Spleen (tissue), 11 donors: ENCODE measurements at regions not wholly inside any gene's neighbourhood (a gene's known extent, or its start where the extent isn't known, plus 50 kb on each side); places are given as distances from the start of the nearest gene placed in this dataset.

Experiments
- DNase-seq: peaks from one replicate; pipeline ENCODE4 v3.0.0-alpha.2; 2020
- H3K27ac ChIP-seq, 8 donors: fragments of 200-600 bp; sonication (generic) in 7 of 8; 1 replicate in 4 of 8; 2 replicates in 4 of 8; pipeline versions ENCODE4 v1.5.0 to v1.8.0; 2016 to 2021; ENCODE audit warnings: inconsistent platforms in 4 of 8, mild to moderate bottlenecking in 4 of 8, moderate library complexity in 1 of 8
- H3K27me3 ChIP-seq, 7 donors: fragments of 200-600 bp; sonication (generic) in 6 of 7; replicated peaks in 1 of 7; 1 replicate in 4 of 7; 2 replicates in 3 of 7; pipeline versions ENCODE4 v1.5.0 to v1.8.0; 2016 to 2021; ENCODE audit warnings: inconsistent platforms in 3 of 7, mild to moderate bottlenecking in 1 of 7
- H3K36me3 ChIP-seq, 6 donors: fragments of 200-600 bp; sonication (generic) in 5 of 6; 1 replicate in 4 of 6; 2 replicates in 2 of 6; pipeline versions ENCODE4 v1.5.0 to v1.8.0; 2016 to 2021; ENCODE audit warnings: inconsistent platforms in 2 of 6
- H3K4me1 ChIP-seq, 6 donors: fragments of 200-600 bp; sonication (generic) in 5 of 6; 1 replicate in 3 of 6; 2 replicates in 3 of 6; pipeline versions ENCODE4 v1.5.0 to v1.8.0; 2016 to 2021; ENCODE audit warnings: inconsistent platforms in 3 of 6
- H3K4me3 ChIP-seq, 8 donors: fragments of 200-600 bp; sonication (generic) in 7 of 8; 1 replicate in 4 of 8; 2 replicates in 4 of 8; pipeline versions ENCODE4 v1.5.0 to v1.8.0; 2016 to 2021; ENCODE audit warnings: inconsistent platforms in 4 of 8, mild to moderate bottlenecking in 4 of 8, moderate library complexity in 2 of 8
- H3K9me3 ChIP-seq, 8 donors: fragments of 200-600 bp; sonication (generic) in 7 of 8; 1 replicate in 4 of 8; 2 replicates in 4 of 8; pipeline versions ENCODE4 v1.5.0 to v1.8.0; 2016 to 2021; ENCODE audit warnings: inconsistent platforms in 4 of 8
- CTCF ChIP-seq, 11 experiments: fragments of 200-600 bp in 7 of 11; fragments of 450-650 bp in 4 of 11; sonication (generic) in 4 of 11; IDR thresholded peaks in 8 of 11; conservative IDR thresholded peaks in 3 of 11; 1 replicate in 7 of 11; 2 replicates in 4 of 11; pipeline versions ENCODE4 v1.4.0 to v1.8.0; 2016 to 2021; ENCODE audit warnings: antibody characterized with exemption in 11 of 11, inconsistent platforms in 4 of 11, mild to moderate bottlenecking in 1 of 11
- POLR2A ChIP-seq, 3 donors: fragments of 450-650 bp; IDR thresholded peaks; one replicate each; pipeline ENCODE4 v1.5.1; 2017; ENCODE audit warnings: antibody characterized with exemption in 3 of 3, mild to moderate bottlenecking in 1 of 3
- POLR2AphosphoS5 ChIP-seq, 3 donors: sonication (generic); formaldehyde crosslinking; IDR thresholded peaks; one replicate each; pipeline ENCODE4 v1.5.1; 2017; ENCODE audit warnings: antibody characterized with exemption in 3 of 3
- whole genome bisulfite sequencing, 5 donors: extraction: QIAGEN DNeasy Blood & Tissue Kit in 3 of 5; methylation state at CpG; one replicate each; pipeline versions ENCODE4 v1.1.5 to v1.1.7; 2013 to 2018; 5-methylcytosine and 5-hydroxymethylcytosine counted together
- intact Hi-C: fragments of 100-400 bp; cut with DNase I; formaldehyde crosslinking; loops from one replicate; pipeline ENCODE4 v1.15.0; 2023; ENCODE audit warnings: low total_unique reads
- donor health status: healthy with polysubstance abuse.
- donor health status: DM: no; HTN: no; CAD: no; lungs with moderate emphysema.
- donor health status: DM: no; HTN: no; CAD: no.
- donor health status: Bipolar disorder and iron deficiency.
- donor health status: healthy.
- donor health status: DM: no; HTN: no; CAD: no.
- donor health status: DM: yes; HTN: yes; CAD: no.

- Histone ChIP-seq H3K4me1 (peaks cover 3 to 34% (median 26%) of the 10 kb centered on the region in 6 donors), H3K9me3 (no peaks in the 10 kb centered on the region), H3K27ac (no peak overlapping the region), H3K4me3 (no peak overlapping the region), H3K27me3 (no peaks in the 10 kb centered on the region), H3K36me3 (no peaks in the 10 kb centered on the region)
- TF ChIP-seq POLR2AphosphoS5 (IDR thresholded peaks at IDR 0.05) (no peak), CTCF (IDR thresholded peaks at IDR 0.05 in 8 of 11, conservative IDR thresholded peaks at IDR 0.05 in 3 of 11) (no peak), POLR2A (IDR thresholded peaks at IDR 0.05) (no peak)
- 92 to 96% (median 94%) methylated on average over 3 to 4 of the region's 4 CpGs for WGBS, 5 donors
- intact Hi-C loops: no loop called here
- DNase-seq: no peak
Observed at GRCh38 chr2:64817453-64817852, 163.7 kb upstream of the SERTAD2 start.

GRCh38 chr2:64818664-64819060 is 164.9 kb upstream of the SERTAD2 start:
- WGBS, 5 donors: 47 to 65% (median 48%) methylated on average over 4 of the region's 4 CpGs
- intact Hi-C loops: no loop called here
- no peaks in the 10 kb centered on the region for H3K27me3 ChIP-seq
- H3K9me3 ChIP-seq: no peaks in the 10 kb centered on the region
- H3K4me3 ChIP-seq: no peak overlapping the region
- H3K27ac ChIP-seq: peak overlapping the region in 4 of 8 donors; percentile 73 to 87 (median 76)
- DNase-seq: no peak
- TF ChIP-seq POLR2A (IDR thresholded peaks at IDR 0.05): no peak
- no peak for TF ChIP-seq CTCF (IDR thresholded peaks at IDR 0.05 in 8 of 11, conservative IDR thresholded peaks at IDR 0.05 in 3 of 11)
- no peak for TF ChIP-seq POLR2AphosphoS5 (IDR thresholded peaks at IDR 0.05)
- no peaks in the 10 kb centered on the region for H3K36me3 ChIP-seq
- H3K4me1 ChIP-seq: peaks cover 3 to 23% (median 20%) of the 10 kb centered on the region in 6 donors

GRCh38 chr2:64819361-64819760 is 165.6 kb upstream of the SERTAD2 start:
- no peak for DNase-seq
- Histone ChIP-seq H3K9me3 (no peaks in the 10 kb centered on the region), H3K4me3 (peak overlapping the region in 1 of 8 donors; percentile 32), H3K36me3 (no peaks in the 10 kb centered on the region), H3K27ac (peak overlapping the region; percentile 58 to 87 (median 74)), H3K4me1 (peaks cover 3 to 23% (median 20%) of the 10 kb centered on the region in 6 donors), H3K27me3 (no peaks in the 10 kb centered on the region)
- intact Hi-C loops: no loop called here
- no peak for TF ChIP-seq POLR2A (IDR thresholded peaks at IDR 0.05)
- no peak for TF ChIP-seq CTCF (IDR thresholded peaks at IDR 0.05 in 8 of 11, conservative IDR thresholded peaks at IDR 0.05 in 3 of 11)
- no peak for TF ChIP-seq POLR2AphosphoS5 (IDR thresholded peaks at IDR 0.05)
- WGBS, 5 donors: 48 to 66% (median 60%) methylated on average over 2 of the region's 2 CpGs

- no peaks in the 10 kb centered on the region for H3K9me3 ChIP-seq
- WGBS, 5 donors: 52 to 64% (median 59%) methylated on average over 11 of the region's 11 CpGs
- no peaks in the 10 kb centered on the region for H3K27me3 ChIP-seq
- intact Hi-C loops: no loop called here
- peak overlapping the region in 1 of 8 donors; percentile 32 for H3K4me3 ChIP-seq
- TF ChIP-seq POLR2AphosphoS5 (IDR thresholded peaks at IDR 0.05): peak in 1 of 3 donors; percentile 29
- TF ChIP-seq CTCF (IDR thresholded peaks at IDR 0.05 in 8 of 11, conservative IDR thresholded peaks at IDR 0.05 in 3 of 11): no peak
- H3K27ac ChIP-seq: peak overlapping the region; percentile 58 to 87 (median 74)
- no peak for DNase-seq
- H3K36me3 ChIP-seq: no peaks in the 10 kb centered on the region
- H3K4me1 ChIP-seq: peaks cover 3 to 27% (median 20%) of the 10 kb centered on the region in 6 donors
Observed at GRCh38 chr2:64819774-64820688, 166.3 kb upstream of the SERTAD2 start.
